GM18498 (cell line): ENCODE measurements at regions not wholly inside any gene's neighbourhood (a gene's known extent, or its start where the extent isn't known, plus 50 kb on each side); places are given as distances from the start of the nearest gene placed in this dataset.
"Not testable (repeated sequence)": the region's sequence is repeated elsewhere in the genome, so short reads cannot be mapped to it uniquely, and the experiment has no call there.

Experiments used
- ATAC-seq: cut with Tn5 transposase; IDR thresholded peaks from one replicate; pipeline ENCODE4 v1.9.1; 2021; ENCODE audit warnings: mild to moderate bottlenecking, moderate library complexity; ENCODE audit not compliant: unreplicated experiment

GRCh38 chr1:25011943-25012638, 82.0 kb upstream of the RUNX3 start:
- no peak for ATAC-seq

GRCh38 chr1:25011275-25011674, 81.2 kb upstream of the RUNX3 start:
- ATAC-seq = no peak

- ATAC-seq = no peak
Observed at GRCh38 chr1:25009671-25010262, 79.7 kb upstream of the RUNX3 start.

- no peak for ATAC-seq
Observed at GRCh38 chr1:25008192-25008485, 78.1 kb upstream of the RUNX3 start.

- ATAC-seq = not testable (repeated sequence)
Observed at GRCh38 chr1:25007390-25008191, 77.5 kb upstream of the RUNX3 start.

- no peak for ATAC-seq
Observed at GRCh38 chr1:25006770-25007169, 76.7 kb upstream of the RUNX3 start.

GRCh38 chr1:25004355-25004754, 74.3 kb upstream of the RUNX3 start:
- no peak for ATAC-seq

GRCh38 chr1:25003457-25004190, 73.5 kb upstream of the RUNX3 start:
- ATAC-seq = no peak

- no peak for ATAC-seq
Observed at GRCh38 chr1:25003000-25003399, 72.9 kb upstream of the RUNX3 start.

GRCh38 chr1:25001125-25001915, 71.2 kb upstream of the RUNX3 start:
- no peak for ATAC-seq

GRCh38 chr1:24999906-25000305, 69.8 kb upstream of the RUNX3 start:
- no peak for ATAC-seq

- ATAC-seq = no peak
Observed at GRCh38 chr1:24999426-24999825, 69.3 kb upstream of the RUNX3 start.

GRCh38 chr1:24998563-24999245, 68.6 kb upstream of the RUNX3 start:
- ATAC-seq = no peak

- ATAC-seq = no peak
Observed at GRCh38 chr1:24996983-24997893, 67.2 kb upstream of the RUNX3 start.

- no peak for ATAC-seq
Observed at GRCh38 chr1:24996456-24996855, 66.4 kb upstream of the RUNX3 start.

- ATAC-seq = no peak
Observed at GRCh38 chr1:24995661-24996060, 65.6 kb upstream of the RUNX3 start.

GRCh38 chr1:24995140-24995539, 65.1 kb upstream of the RUNX3 start:
- no peak for ATAC-seq

- no peak for ATAC-seq
Observed at GRCh38 chr1:24993871-24994580, 64.0 kb upstream of the RUNX3 start.
